Pancreas (tissue), 10 donors: ENCODE measurements at regions not wholly inside any gene's neighbourhood (a gene's known extent, or its start where the extent isn't known, plus 50 kb on each side); places are given as distances from the start of the nearest gene placed in this dataset.

Experiments
- ATAC-seq, 4 donors: fragments of 200-7000 bp; cut with Tn5 transposase; one replicate each; pipeline versions ENCODE4 v1.8.0 to v1.9.1; 2020; ENCODE audit warnings: mild to moderate bottlenecking in 4 of 4, moderate library complexity in 4 of 4
- DNase-seq, 6 donors: peaks; one replicate each; pipeline ENCODE4 v3.0.0-alpha.2; 2020
- FAIRE-seq: peaks from 2 replicates; lab custom pipeline; 2012; peaks lifted over from hg19 to GRCh38; lab: Jason Lieb, UNC
- H3K27ac ChIP-seq, 4 donors: fragments of 200-600 bp; sonication (generic); 1 replicate in 3 of 4; 2 replicates in 1 of 4; pipeline versions ENCODE4 v1.5.0 to v1.8.0; 2020
- H3K27me3 ChIP-seq, 4 donors: fragments of 200-600 bp; one replicate each; pipeline ENCODE4 v1.8.0; 2021
- H3K36me3 ChIP-seq, 3 donors: fragments of 200-600 bp; sonication (generic) in 1 of 3; one replicate each; pipeline versions ENCODE4 v1.5.0 to v1.8.0; 2020 to 2021
- H3K4me1 ChIP-seq, 3 donors: fragments of 200-600 bp; one replicate each; pipeline ENCODE4 v1.8.0; 2021
- H3K4me3 ChIP-seq, 4 donors: fragments of 200-600 bp; sonication (generic) in 2 of 4; one replicate each; pipeline versions ENCODE4 v1.5.0 to v1.8.0; 2020 to 2021
- H3K9me3 ChIP-seq, 4 donors: fragments of 200-600 bp; one replicate each; pipeline ENCODE4 v1.8.0; 2021
- WGBS, 2 donors: extraction: QIAGEN DNeasy Blood & Tissue Kit; methylation state at CpG; one replicate each; pipeline ENCODE4 v1.1.7; 2013; 5-methylcytosine and 5-hydroxymethylcytosine counted together
- intact Hi-C, 3 donors: fragments of 100-400 bp; cut with DNase I; formaldehyde crosslinking; loops; one replicate each; pipeline versions ENCODE4 v1.11.1 to v1.14.2; 2022
- TF ChIP-seq, protein P1 (sequence below), 4 donors: fragments of 200-600 bp; sonication (generic) in 3 of 4; IDR thresholded peaks; one replicate each; pipeline versions ENCODE4 v1.5.0 to v1.8.0; 2021; ENCODE audit warnings: antibody characterized with exemption in 4 of 4
- donor health status: healthy with polysubstance abuse.
- donor health status: DM: no; HTN: no; CAD: no; lungs with moderate emphysema.
- donor health status: DM: no; HTN: no; CAD: no.
- donor health status: control.
- donor health status: control.
- donor health status: Bipolar disorder and iron deficiency.
- donor health status: DM: yes; HTN: yes; CAD: no.
- donor health status: DM: no; HTN: no; CAD: no.
- donor health status: DM: no; HTN: no; CAD: no.
- donor health status: DM: yes; HTN: yes; CAD: no.

DNA sequence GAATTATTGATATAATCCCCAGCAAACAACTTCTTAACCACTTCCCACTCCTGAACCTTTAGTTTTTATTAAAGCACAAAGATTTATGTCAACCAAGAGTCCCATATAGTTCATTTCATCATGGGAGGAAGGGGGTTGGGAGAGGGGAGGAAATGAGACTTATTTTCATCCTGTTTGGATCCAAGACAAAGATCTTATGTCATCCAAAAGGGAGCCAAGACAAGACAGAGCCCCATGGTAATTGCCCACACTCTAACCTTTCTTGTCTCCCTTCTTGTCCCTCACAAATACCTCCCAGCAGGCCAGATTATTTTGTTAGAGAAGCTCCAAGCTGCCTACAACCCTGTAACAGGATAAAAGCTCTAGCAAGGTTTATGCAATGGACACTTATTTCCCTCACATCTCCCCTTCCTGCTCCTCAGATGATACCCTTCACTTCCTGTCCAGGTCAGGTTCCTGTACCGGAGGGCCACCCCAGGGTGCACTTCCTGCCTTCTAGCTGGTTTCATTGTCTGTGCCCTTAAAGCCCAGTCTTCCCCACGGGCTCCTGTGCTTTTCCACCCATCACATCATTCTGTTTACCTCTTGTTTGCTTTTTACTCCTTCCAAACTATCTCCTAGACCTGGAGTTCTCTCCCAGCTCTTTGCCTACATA, 123.7 kb upstream of the MDM1 start:
- ATAC-seq: no peak
- no peaks in the 10 kb centered on the region for H3K9me3 ChIP-seq
- TF ChIP-seq, protein P1, sequence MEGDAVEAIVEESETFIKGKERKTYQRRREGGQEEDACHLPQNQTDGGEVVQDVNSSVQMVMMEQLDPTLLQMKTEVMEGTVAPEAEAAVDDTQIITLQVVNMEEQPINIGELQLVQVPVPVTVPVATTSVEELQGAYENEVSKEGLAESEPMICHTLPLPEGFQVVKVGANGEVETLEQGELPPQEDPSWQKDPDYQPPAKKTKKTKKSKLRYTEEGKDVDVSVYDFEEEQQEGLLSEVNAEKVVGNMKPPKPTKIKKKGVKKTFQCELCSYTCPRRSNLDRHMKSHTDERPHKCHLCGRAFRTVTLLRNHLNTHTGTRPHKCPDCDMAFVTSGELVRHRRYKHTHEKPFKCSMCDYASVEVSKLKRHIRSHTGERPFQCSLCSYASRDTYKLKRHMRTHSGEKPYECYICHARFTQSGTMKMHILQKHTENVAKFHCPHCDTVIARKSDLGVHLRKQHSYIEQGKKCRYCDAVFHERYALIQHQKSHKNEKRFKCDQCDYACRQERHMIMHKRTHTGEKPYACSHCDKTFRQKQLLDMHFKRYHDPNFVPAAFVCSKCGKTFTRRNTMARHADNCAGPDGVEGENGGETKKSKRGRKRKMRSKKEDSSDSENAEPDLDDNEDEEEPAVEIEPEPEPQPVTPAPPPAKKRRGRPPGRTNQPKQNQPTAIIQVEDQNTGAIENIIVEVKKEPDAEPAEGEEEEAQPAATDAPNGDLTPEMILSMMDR (IDR thresholded peaks at IDR 0.05): no peak
- DNase-seq: no peak
- WGBS, 2 donors: 70 to 74% methylated on average over 2 of the region's 2 CpGs
- intact Hi-C loops: no loop called here
- no peak overlapping the region for H3K4me3 ChIP-seq
- peaks cover 0 to 12% (median 5%) of the 10 kb centered on the region in 3 donors for H3K4me1 ChIP-seq
- FAIRE-seq: no peak
- no peaks in the 10 kb centered on the region for H3K27me3 ChIP-seq
- no peak overlapping the region for H3K27ac ChIP-seq
- H3K36me3 ChIP-seq: no peaks in the 10 kb centered on the region

DNA sequence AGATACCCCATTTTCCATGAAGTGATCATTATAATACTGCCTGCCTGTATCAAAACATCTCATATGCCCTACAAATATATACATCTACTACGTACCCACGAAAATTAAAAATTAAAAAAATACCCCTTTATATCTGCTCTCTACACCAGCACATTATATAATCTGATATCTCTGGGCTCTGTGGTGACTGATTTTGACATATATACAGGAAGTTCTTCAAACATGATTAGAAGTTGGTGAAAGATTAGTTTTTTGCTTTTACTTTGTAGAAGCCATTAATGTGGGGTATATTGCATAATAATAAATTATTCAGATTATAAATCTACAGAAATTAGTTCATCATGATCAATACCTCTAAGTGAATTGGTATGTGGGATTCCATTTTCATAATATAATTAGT, 126.7 kb upstream of the MDM1 start:
- Histone ChIP-seq H3K36me3 (no peaks in the 10 kb centered on the region), H3K27ac (no peak overlapping the region), H3K4me1 (peaks cover 0 to 8% (median 5%) of the 10 kb centered on the region in 3 donors), H3K27me3 (no peaks in the 10 kb centered on the region), H3K9me3 (no peaks in the 10 kb centered on the region), H3K4me3 (no peak overlapping the region)
- WGBS, 2 donors: 82 to 88% methylated on average over 2 of the region's 2 CpGs
- ATAC-seq (no peak), FAIRE-seq (no peak), DNase-seq (no peak)
- TF ChIP-seq, protein P1 (IDR thresholded peaks at IDR 0.05): no peak
- intact Hi-C loops: no loop called here

DNA sequence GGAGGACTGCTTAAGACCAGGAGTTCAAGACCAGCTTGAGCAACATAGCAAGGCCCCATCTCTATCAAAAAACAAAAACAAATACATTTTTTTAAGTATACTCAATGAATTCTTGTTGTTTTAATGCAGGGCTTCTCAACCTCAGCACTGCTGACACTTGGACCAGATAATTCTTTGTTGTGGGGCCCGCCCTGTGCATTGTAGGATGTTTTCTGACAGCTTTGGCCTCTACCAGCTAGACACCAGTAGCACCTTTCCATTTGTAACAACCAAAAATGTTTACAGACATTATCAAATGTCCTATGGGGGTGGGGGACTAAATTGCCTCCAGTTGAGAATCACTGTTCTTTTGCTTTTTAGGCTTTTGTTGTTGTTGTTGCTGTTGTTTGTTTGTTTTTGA, 128.1 kb upstream of the MDM1 start:
- 88 to 91% methylated on average over 1 of the region's 1 CpG for WGBS, 2 donors
- TF ChIP-seq, protein P1 (IDR thresholded peaks at IDR 0.05): no peak

DNA sequence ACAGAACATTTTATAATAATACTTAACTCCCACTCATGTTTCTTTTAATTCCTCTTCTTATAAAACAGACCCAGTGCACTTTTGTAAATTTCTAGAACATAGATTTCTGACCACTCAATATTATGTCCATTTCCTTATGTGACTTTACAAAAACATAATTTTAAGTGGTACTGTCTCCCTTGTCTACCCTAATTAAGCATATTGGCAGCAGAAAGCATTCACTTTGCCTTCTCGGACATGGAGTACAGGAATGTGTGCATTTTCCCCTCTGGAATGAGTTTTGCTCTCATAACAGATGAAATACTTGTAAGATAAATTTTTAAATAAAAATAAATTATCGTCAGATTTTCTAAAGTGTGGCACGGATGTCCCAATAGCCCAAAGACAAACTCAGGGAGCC, 129.5 kb upstream of the MDM1 start:
- Histone ChIP-seq H3K4me1 (no peaks in the 10 kb centered on the region), H3K27me3 (no peaks in the 10 kb centered on the region), H3K9me3 (no peaks in the 10 kb centered on the region), H3K36me3 (no peaks in the 10 kb centered on the region), H3K4me3 (no peak overlapping the region), H3K27ac (no peak overlapping the region)
- 64 to 74% methylated on average over 3 of the region's 3 CpGs for WGBS, 2 donors
- intact Hi-C loops: no loop called here
- ATAC-seq (no peak), DNase-seq (no peak), FAIRE-seq (no peak)
- TF ChIP-seq, protein P1 (IDR thresholded peaks at IDR 0.05): no peak

More for the DNA sequence above, 128.1 kb upstream of the MDM1 start:
- Histone ChIP-seq H3K4me3 (no peak overlapping the region), H3K4me1 (peaks cover 0 to 1% (median under 1%) of the 10 kb centered on the region in 3 donors), H3K27ac (no peak overlapping the region), H3K27me3 (no peaks in the 10 kb centered on the region), H3K9me3 (no peaks in the 10 kb centered on the region), H3K36me3 (no peaks in the 10 kb centered on the region)
- no peak for FAIRE-seq
- no peak for DNase-seq
- ATAC-seq: no peak
- intact Hi-C loops: no loop called here

DNA sequence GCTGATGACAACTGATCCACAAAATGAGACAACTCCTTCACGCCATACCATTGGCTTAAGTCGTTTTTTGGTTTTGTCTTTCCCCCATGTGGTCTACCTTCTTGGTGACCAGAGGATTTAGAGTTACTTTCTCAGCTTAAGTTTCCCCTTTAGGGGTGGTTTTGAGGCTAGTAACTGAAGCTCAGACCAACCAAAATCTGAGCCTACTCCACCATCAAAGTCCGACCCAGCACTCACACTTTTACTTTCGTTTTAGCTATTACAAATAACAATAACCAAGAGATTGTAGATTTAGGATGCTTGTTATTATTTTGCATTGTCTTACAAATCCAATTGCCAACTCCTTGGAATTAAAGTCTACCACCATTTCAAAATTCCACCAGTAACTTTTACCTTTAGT, 130.6 kb upstream of the MDM1 start:
- no peaks in the 10 kb centered on the region for H3K9me3 ChIP-seq
- H3K4me1 ChIP-seq: no peaks in the 10 kb centered on the region
- intact Hi-C loops: no loop called here
- no peak for FAIRE-seq
- no peak for ATAC-seq
- TF ChIP-seq, protein P1 (IDR thresholded peaks at IDR 0.05): no peak
- WGBS, 2 donors: 63 to 64% methylated on average over 4 of the region's 4 CpGs
- H3K27me3 ChIP-seq: no peaks in the 10 kb centered on the region
- H3K4me3 ChIP-seq: no peak overlapping the region
- H3K27ac ChIP-seq: no peak overlapping the region
- no peak for DNase-seq
- no peaks in the 10 kb centered on the region for H3K36me3 ChIP-seq
